K562 (cell line): ENCODE measurements at regions not wholly inside any gene's neighbourhood (a gene's known extent, or its start where the extent isn't known, plus 50 kb on each side); places are given as distances from the start of the nearest gene placed in this dataset.

Source experiments
- ATAC-seq: fragments of 200-7000 bp; cut with Tn5 transposase; 3 replicates; pipeline ENCODE4 v1.9.1; 2020; ENCODE audit warnings: moderate library complexity
- BruUV-seq: library from RNA; stranded (reverse); fragments of 400-500 nt; replicated peaks from 2 replicates; lab custom pipeline; 2021; lab: Mats Ljungman, UMichigan
- CTCF ChIA-PET: fragments of 300-600 bp; formaldehyde crosslinking; extraction: SDS; loops from one replicate; lab custom pipeline; 2021; ENCODE audit warnings: low intra/inter-chr PET ratio; lab: Yijun Ruan, JAX
- POLR2A ChIA-PET: fragments of 300-600, 350-650 bp; sonication (Branson Sonifier 250); formaldehyde crosslinking; extraction: SDS; loops from one replicate; lab custom pipeline; 2021; ENCODE audit warnings: antibody characterized with exemption, inconsistent platforms; lab: Yijun Ruan, JAX
- DNase-seq, 4 experiments: peaks; one replicate each; pipeline versions ENCODE4 v3.0.0 to v3.0.0-alpha.2; 2011 to 2018; ENCODE audit warnings: low spot score in 3 of 4, mixed read lengths in 3 of 4; ENCODE audit errors: extremely low read depth in 1 of 4
- FAIRE-seq: peaks from 2 replicates; lab custom pipeline; 2011; peaks lifted over from hg19 to GRCh38; lab: Jason Lieb, UNC
- H2AFZ ChIP-seq: 2 replicates; pipeline ENCODE4 v1.6.0; 2011; ENCODE audit warnings: low read depth, low read length, control low read depth, inconsistent platforms
- H3K27ac ChIP-seq: fragments of 200-600 bp; 3 replicates; pipeline ENCODE4 v1.8.0; 2011; ENCODE audit warnings: low read depth, mild to moderate bottlenecking, control low read depth, inconsistent platforms, low read length, moderate library complexity, mixed read lengths; ENCODE audit errors: extremely low read depth
- H3K27me3 ChIP-seq, 2 experiments: fragments of 300-600 bp in 1 of 2; 2 replicates in 1 of 2; 3 replicates in 1 of 2; pipeline versions ENCODE4 v1.6.0 to v1.8.0; 2011; ENCODE audit warnings: inconsistent platforms in 2 of 2, low read length in 2 of 2, mild to moderate bottlenecking in 1 of 2, mixed read lengths in 1 of 2, moderate library complexity in 1 of 2; ENCODE audit not compliant: control insufficient read depth in 2 of 2, insufficient read depth in 2 of 2
- H3K36me3 ChIP-seq: fragments of 300-600 bp; 3 replicates; pipeline ENCODE4 v1.8.0; 2011; ENCODE audit warnings: mild to moderate bottlenecking, low read length, inconsistent platforms; ENCODE audit not compliant: control insufficient read depth, insufficient read depth
- H3K4me1 ChIP-seq, 2 experiments: fragments of 200-600 bp in 1 of 2; replicated peaks in 1 of 2; 2 replicates in 1 of 2; 3 replicates in 1 of 2; pipeline versions ENCODE4 v1.5.1 to v1.8.0; 2011; ENCODE audit warnings: inconsistent platforms in 2 of 2, low read length in 2 of 2, mild to moderate bottlenecking in 1 of 2, mixed read lengths in 1 of 2, moderate library complexity in 1 of 2; ENCODE audit not compliant: control insufficient read depth in 2 of 2, insufficient read depth in 2 of 2
- H3K4me2 ChIP-seq: 2 replicates; pipeline ENCODE4 v1.6.1; 2011; ENCODE audit warnings: low read length, control low read depth, inconsistent platforms, mixed read lengths; ENCODE audit not compliant: insufficient read depth
- H3K4me3 ChIP-seq: fragments of 200-600 bp; sonication (generic), shearing (Covaris generic); 2 replicates; pipeline ENCODE4 v1.5.1; 2016; ENCODE audit warnings: control low read depth, inconsistent platforms
- H3K79me2 ChIP-seq: fragments of 200-600 bp; 3 replicates; pipeline ENCODE4 v1.8.0; 2011; ENCODE audit warnings: low read length, inconsistent platforms; ENCODE audit not compliant: control insufficient read depth, insufficient read depth
- H3K9ac ChIP-seq, 2 experiments: 2 replicates each; pipeline versions ENCODE4 v1.6.0 to v1.6.1; 2011; ENCODE audit warnings: low read depth in 2 of 2, low read length in 2 of 2, control low read depth in 1 of 2, inconsistent platforms in 1 of 2, mild to moderate bottlenecking in 1 of 2, mixed read lengths in 1 of 2; ENCODE audit not compliant: insufficient read depth in 1 of 2
- H3K9me1 ChIP-seq: one replicate; pipeline ENCODE4 v1.6.0; 2011; ENCODE audit warnings: inconsistent platforms, mild to moderate bottlenecking, low read length, moderate library complexity; ENCODE audit not compliant: control insufficient read depth, insufficient read depth
- H3K9me3 ChIP-seq: replicated peaks from 2 replicates; pipeline ENCODE4 v1.5.1; 2011; ENCODE audit warnings: low read depth, low read length, inconsistent platforms; ENCODE audit not compliant: control insufficient read depth, insufficient read depth
- H4K20me1 ChIP-seq: replicated peaks from 2 replicates; pipeline ENCODE4 v1.6.1; 2011; ENCODE audit warnings: low read length, inconsistent platforms, mixed read lengths; ENCODE audit not compliant: control insufficient read depth, insufficient read depth
- ELF1 ChIP-seq: fragments of 200-800 bp; sonication (Bioruptor generic); IDR thresholded peaks from 2 replicates; pipeline ENCODE4 v1.6.1; 2016; ENCODE audit warnings: missing genetic modification characterization, missing compliant biosample characterization
- FOS ChIP-seq: IDR thresholded peaks from 3 replicates; pipeline ENCODE4 v1.6.1; 2011; ENCODE audit not compliant: insufficient read length; ENCODE audit errors: extremely low read depth
- FOXK2 ChIP-seq, 2 experiments: fragments of 450-650 bp; IDR thresholded peaks in 1 of 2; conservative IDR thresholded peaks in 1 of 2; 2 replicates each; pipeline ENCODE4 v1.6.1; 2016; ENCODE audit warnings: low read depth in 2 of 2, mild to moderate bottlenecking in 1 of 2
- KLF16 ChIP-seq: IDR thresholded peaks from 2 replicates; pipeline ENCODE4 v1.6.1; 2016; ENCODE audit warnings: antibody characterized with exemption
- MCM3 ChIP-seq: fragments of 450-650 bp; IDR thresholded peaks from 2 replicates; pipeline ENCODE4 v1.6.1; 2016
- POLR3A ChIP-seq: IDR thresholded peaks from 2 replicates; pipeline ENCODE4 v1.6.1; 2011; ENCODE audit warnings: borderline replicate concordance, mild to moderate bottlenecking, moderate library complexity; ENCODE audit not compliant: insufficient read length, insufficient read depth; ENCODE audit errors: extremely low read depth
- SPI1 ChIP-seq: IDR thresholded peaks from 2 replicates; pipeline ENCODE4 v1.6.1; 2011; ENCODE audit warnings: low read depth, low read length, control low read depth, borderline replicate concordance
- TCFL5 ChIP-seq: fragments of 250-450 bp; sonication (Bioruptor Pico); conservative IDR thresholded peaks from 2 replicates; pipeline ENCODE4 v1.6.1; 2021; ENCODE audit warnings: mild to moderate bottlenecking, moderate library complexity, matching md5 sums
- ZNF146 ChIP-seq: IDR thresholded peaks from one replicate; pipeline ENCODE4 v1.6.1; 2018; ENCODE audit warnings: missing compliant biosample characterization; ENCODE audit not compliant: unreplicated experiment
- ZNF165 ChIP-seq: fragments of 250-450 bp; sonication (Bioruptor Pico); IDR thresholded peaks from 2 replicates; pipeline ENCODE4 v1.4.0; 2020; ENCODE audit warnings: borderline replicate concordance
- WGBS: fragments of 100-300 bp; shearing (Covaris generic); methylation state at CpG from one replicate; pipeline ENCODE4 v1.1.6; 2016; ENCODE audit warnings: low coverage, mixed read lengths; ENCODE audit not compliant: insufficient coverage; ENCODE audit errors: missing lambda C conversion rate; 5-methylcytosine and 5-hydroxymethylcytosine counted together
- in situ Hi-C: fragments of 300-500 bp; cut with MboI; formaldehyde crosslinking; loops from 4 replicates; pipeline ENCODE4 v1.15.0; 2018; ENCODE audit warnings: inconsistent platforms, mixed read lengths
- intact Hi-C: fragments of 100-400 bp; cut with micrococcal nuclease; formaldehyde crosslinking; loops from 2 replicates; pipeline ENCODE4 v1.14.2; 2022
- TF ChIP-seq, protein P1 (sequence below): sonication (generic); formaldehyde crosslinking; IDR thresholded peaks from 2 replicates; pipeline ENCODE4 v1.8.0; 2022; ENCODE audit warnings: mild to moderate bottlenecking, missing genetic modification reagents
- TF ChIP-seq, protein P2 (sequence below): fragments of 250-450 bp; sonication (Bioruptor Pico); IDR thresholded peaks from 2 replicates; pipeline ENCODE4 v1.8.0; 2021; ENCODE audit warnings: borderline replicate concordance, mild to moderate bottlenecking, moderate library complexity; ENCODE audit not compliant: poor library complexity, severe bottlenecking

DNA sequence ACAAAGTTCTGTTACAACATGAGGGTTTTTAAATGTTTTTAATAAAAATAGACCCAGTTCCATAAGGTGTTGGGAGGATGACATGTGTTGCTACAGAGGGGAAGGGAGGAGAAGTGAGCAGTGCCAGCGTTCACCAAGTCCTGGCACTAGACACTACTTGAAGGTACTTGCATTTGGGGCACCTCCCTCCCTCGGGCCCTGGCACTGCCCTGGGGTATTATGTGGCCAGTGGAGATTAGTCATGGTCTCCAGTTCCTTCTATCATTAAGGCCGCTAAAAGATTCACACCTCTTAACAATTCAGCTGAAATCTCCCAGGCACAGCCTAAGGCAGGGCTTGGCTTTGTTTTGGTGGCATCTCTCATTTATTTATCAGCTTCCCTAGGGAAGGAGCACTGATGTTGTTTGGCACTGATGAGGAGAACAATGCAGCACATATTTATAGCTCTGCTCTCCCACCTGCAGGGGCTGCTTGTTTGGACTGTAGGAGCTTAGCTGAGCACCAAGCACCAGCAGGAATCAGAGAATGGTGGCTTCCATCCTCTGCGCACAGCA is 155.5 kb upstream of the NTF3 start:
- no peaks in the 10 kb centered on the region for H3K4me1 ChIP-seq
- H2AFZ ChIP-seq = no peak overlapping the region
- H3K27ac ChIP-seq = no peak overlapping the region
- POLR2A ChIA-PET = no interaction called here
- no peak for FAIRE-seq
- H3K9me1 ChIP-seq = no peaks in the 10 kb centered on the region
- H3K9ac ChIP-seq = no peak overlapping the region
- no peaks in the 10 kb centered on the region for H3K36me3 ChIP-seq
- H3K9me3 ChIP-seq = no peaks in the 10 kb centered on the region
- BruUV-seq = no TSS peak
- no peak overlapping the region for H3K4me3 ChIP-seq
- H4K20me1 ChIP-seq = no peaks in the 10 kb centered on the region
- no peak for ATAC-seq
- in situ Hi-C loops = no loop called here
- H3K4me2 ChIP-seq = no peak overlapping the region
- H3K79me2 ChIP-seq = no peaks in the 10 kb centered on the region
- TF ChIP-seq ELF1 (no peak), POLR3A (no peak), MCM3 (no peak), KLF16 (no peak), ZNF165 (CRISPR knock-in tag) (no peak), FOXK2 (conservative IDR thresholded peaks at IDR 0.05 in 1 of 2, IDR thresholded peaks at IDR 0.05 in 1 of 2; ENCODE audit: low read depth in 2 of 2) (no peak), ZNF146 (CRISPR knock-in tag) (no peak), SPI1 (no peak), FOS (no peak), TCFL5 (no peak)
- TF ChIP-seq, protein P1, sequence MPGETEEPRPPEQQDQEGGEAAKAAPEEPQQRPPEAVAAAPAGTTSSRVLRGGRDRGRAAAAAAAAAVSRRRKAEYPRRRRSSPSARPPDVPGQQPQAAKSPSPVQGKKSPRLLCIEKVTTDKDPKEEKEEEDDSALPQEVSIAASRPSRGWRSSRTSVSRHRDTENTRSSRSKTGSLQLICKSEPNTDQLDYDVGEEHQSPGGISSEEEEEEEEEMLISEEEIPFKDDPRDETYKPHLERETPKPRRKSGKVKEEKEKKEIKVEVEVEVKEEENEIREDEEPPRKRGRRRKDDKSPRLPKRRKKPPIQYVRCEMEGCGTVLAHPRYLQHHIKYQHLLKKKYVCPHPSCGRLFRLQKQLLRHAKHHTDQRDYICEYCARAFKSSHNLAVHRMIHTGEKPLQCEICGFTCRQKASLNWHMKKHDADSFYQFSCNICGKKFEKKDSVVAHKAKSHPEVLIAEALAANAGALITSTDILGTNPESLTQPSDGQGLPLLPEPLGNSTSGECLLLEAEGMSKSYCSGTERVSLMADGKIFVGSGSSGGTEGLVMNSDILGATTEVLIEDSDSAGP (CRISPR knock-in tag) = no peak
- TF ChIP-seq, protein P2, sequence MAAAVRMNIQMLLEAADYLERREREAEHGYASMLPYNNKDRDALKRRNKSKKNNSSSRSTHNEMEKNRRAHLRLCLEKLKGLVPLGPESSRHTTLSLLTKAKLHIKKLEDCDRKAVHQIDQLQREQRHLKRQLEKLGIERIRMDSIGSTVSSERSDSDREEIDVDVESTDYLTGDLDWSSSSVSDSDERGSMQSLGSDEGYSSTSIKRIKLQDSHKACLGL (CRISPR knock-in tag) = no peak
- CTCF ChIA-PET = no interaction called here
- whole genome bisulfite sequencing = 11% methylated on average over 4 of the region's 4 CpGs
- no peaks in the 10 kb centered on the region for H3K27me3 ChIP-seq
- DNase-seq = no peak
- intact Hi-C loops = no loop called here
